Activated T-cell treated with anti-CD3 and anti-CD28 coated beads for 48 hours (primary cell): ENCODE measurements at regions not wholly inside any gene's neighbourhood (a gene's known extent, or its start where the extent isn't known, plus 50 kb on each side); places are given as distances from the start of the nearest gene placed in this dataset.
"Not testable (repeated sequence)": the region's sequence is repeated elsewhere in the genome, so short reads cannot be mapped to it uniquely, and the experiment has no call there.

ENCODE experiments used
- DNase-seq: peaks from one replicate; pipeline ENCODE4 v3.0.0-alpha.2; 2020; ENCODE audit warnings: low read depth

DNA sequence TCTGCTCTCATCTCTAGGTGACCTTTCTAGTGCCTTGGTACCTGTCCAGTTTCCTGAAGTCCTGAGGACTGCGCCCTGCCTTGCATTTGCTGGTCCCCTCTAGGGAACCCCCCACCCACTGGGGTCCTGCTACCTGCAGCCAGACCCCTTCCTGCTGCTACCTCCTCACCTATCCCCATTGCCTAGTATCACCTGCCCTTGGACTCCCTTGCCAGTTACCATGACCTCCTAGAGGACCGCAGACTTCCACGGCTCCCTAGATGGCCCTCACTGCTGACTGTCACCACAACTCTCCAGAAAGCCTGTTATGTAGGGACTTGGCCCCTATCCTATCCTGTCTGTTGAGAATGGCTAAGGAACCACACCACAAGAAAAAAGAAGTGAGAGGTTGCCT, 166.6 kb downstream of the EFNB1 start:
- DNase-seq: no peak

DNA sequence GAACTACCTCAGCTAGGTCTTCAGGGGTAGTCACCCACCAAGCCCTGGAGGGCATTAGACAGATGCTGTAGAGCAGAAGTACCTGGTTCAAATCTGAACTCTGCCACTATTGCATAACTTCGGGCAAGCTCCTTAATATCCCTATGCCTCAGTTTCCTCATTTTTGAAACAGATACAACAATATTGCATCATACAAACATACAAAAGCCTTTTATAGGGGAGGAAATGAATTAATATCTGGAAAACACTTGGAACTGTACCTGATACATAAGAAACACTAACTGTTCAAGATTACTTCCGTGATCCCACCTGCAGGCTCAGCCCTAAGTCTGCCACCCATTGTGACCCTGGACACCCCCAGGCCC, 166.1 kb downstream of the EFNB1 start:
- no peak for DNase-seq

DNA sequence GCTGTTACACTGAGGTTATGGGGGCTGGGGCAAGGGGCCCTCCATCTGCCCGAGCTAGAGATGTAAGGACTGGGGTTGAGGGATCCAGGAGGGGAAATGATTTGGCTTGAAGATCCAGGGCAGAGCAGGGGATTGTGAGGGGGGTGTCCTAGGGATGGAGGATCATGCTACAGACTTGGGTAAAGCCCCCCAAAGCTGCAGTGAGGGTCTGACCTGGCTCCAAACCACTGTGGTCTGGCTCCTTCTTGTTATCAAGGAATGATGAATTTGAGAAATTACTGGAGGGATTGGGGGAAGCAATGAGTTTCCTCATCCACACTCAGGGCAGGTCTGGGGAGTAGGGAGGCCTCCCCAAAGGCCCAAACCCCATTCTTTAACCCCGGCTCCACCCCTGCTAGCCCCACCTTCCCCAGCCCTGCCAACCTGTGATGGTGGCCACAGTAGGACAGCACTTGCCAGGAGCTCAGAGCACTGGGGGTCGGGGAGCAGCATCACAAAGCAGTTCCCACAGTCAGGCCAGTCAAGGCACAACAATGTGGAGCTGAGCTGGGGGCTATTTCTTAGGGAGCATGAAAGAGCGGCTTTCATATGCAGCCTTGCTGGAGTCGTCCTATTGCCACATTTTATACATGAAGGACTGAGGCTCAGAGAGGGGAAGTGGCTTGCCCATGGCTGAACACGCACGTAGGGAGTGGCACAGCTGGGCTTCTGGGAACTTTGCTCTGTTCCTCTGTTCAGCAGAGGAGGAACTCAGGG, 165.5 kb downstream of the EFNB1 start:
- DNase-seq: no peak

DNA sequence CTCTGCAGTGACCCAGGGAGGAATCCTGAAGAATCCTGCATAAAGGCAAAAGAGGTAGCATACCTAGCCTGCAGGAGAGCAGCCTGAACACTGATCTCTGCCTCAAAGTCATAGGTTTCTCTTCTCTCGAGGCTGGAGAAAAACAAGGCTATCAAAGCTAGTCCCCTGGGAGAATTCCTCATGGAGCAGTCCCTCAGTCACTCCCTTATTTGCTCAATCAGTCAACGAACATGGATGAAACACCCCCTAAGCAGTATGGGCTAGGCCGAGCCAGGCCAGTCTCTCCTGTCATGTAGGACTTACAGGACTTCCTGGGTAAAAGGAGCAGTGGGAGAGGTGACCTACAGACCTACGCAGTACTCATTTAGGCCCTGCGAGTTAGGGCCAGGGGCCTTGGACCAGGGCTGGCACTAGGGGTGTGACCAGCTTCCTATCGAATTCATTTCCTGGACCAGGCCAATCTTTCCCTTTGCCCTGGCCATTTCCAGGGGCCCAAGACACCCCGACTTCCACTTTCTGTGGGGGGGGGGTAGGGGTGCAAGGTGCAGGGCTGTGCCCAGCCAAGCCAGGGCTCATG, 164.1 kb downstream of the EFNB1 start:
- no peak for DNase-seq

DNA sequence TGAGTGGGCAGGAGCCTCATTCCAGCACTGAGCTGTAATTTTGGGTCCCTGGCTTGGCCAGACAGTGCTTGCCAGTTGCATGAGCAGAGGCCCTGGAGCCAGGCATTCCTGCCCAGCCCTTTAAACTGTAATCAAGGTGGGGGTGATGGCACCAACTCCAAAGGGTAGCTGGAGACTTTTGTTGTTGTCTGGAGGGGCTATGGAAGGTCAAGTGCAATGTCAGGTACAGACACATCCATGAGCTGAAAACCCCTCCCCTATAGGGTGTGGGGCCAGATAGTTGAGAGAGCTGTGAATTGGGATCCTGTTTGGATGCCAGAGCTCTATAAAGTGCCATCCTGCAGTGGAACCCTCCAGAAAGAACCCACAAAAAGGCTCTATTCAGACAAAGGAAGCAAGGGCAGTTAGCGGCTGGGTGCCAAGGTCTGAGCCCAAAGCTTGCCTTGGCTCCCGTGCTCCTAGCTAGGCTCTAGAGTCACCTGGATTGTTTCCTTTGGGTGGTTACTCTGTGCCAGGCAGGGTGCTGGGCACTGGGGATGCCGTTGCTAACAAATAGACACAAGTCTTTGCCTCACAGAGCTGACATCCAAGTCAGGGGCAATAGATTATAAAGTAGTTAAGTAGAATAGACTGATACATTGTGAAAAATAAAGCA, 163.0 kb downstream of the EFNB1 start:
- no peak for DNase-seq

DNA sequence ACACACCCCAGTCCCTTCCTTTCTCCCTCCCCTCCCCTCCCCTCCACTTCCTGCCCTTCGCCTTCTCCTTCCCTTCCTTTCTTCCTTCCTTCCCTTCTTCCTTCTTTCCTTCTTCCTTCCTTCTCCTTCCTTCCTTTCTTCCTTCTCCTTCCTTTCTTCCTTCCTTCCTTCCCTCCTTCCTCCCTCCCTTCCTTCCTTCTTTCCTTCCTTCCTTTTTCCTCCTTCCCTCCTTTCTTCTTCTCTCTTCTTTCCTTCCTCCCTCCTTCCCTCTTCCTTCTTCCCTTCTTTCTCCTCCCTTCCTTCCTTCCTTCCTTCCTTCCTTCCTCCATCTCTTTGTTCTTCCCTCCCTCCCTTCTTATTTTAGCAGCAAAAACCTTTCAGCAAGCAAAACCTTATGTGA, 162.1 kb downstream of the EFNB1 start:
- no peak for DNase-seq

DNA sequence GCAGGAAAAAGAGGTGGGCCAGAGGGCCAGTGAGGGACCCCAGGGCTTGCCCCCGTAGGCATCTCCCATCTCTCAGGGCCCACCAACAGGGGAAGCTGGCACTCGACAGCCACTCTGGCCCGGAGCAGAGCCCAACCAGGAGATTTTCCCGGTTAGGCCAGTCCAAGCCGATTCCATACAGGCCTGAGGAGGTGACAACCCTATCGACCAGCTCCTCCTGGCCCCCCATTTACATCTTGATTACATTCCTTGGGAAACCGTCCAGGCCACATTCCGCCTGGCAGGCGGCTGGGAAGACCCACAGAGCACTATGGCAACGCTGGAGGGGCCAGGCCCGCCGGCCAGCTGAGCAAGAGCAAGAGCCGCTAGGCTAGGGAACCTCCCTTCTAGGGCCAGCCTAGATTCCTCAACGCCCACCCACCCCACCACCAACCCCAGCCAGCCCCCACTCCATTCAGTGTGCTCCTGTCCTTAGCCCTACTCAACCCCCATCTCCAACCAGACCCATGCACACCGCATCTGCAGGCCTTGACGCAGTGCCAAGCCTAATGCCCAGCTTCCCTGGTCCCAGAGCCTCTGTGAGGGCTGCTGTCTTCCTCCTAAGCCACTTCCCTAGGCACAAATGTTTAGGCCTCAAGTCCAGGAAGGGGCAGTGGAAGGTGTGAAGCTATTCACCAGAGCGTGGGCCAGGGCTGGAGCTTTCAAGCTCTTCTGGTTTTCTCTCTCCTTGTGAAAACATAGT, 161.2 kb downstream of the EFNB1 start:
- DNase-seq: no peak

DNA sequence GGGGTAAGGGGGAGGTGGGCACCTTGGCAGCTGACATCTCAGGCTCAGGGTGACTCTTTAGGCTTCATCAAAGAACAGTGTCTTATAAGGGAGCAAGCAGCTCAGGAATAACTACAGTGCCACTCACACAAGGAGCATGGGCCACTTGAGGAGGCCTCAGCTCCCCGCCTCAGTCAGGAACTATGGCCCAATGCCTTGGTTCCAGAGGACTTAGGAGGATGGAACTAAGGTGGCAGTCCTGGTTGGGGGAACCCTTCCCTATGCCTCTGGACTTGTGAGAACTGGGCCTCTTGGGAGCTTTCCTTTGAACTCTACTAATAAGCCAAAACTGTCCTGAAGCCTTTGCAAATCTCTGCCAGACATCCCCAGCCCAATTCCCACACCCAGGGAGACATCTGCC, 160.6 kb downstream of the EFNB1 start:
- no peak for DNase-seq

DNA sequence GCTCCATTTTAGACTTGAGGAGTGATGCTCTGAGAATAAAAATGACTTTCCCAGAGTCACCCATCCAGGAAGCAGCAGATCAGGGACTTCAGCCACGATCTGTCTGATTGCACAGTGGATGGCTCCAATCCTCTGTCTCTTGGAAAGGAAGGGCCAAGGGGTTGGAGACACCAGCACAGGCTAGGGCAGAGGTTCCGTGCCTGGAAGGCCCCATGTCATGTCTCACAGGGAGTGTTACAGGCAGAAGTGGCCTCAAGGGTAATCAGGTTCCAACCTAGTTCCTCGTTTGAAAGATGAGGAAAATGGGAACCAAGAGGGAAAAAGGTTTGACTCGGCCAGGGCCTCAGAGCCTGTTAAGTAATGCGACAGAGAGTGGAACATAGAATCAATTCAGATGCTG, 160.0 kb downstream of the EFNB1 start:
- DNase-seq: no peak

DNA sequence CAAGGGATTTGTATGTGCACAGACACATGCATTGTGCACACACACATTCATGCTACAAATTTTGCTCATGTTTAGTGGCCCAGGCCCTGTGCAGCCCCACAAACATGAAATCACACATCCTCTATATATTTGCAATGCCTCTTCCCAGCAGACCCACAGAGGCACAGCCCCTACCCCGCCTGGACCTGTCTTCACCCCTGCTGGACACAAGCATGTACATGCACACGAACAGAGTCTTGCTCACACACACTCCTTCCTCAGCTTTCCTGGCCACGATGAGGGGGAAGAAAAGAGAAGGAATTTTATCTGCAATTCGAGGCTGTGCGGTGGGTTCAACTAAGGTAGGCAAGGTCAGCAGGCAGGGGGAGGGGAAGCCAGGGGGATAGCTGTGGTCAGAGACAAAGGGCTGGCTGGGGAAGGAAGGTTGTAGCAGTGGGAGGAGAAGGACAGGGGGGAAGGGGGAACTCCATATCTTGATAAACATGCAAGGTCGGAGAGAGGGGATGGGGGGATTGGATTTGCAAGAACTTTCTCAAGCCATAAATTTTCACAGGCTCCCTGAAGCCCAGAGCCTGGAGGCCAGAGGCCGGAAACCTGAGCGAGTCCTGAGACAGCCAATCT, 156.4 kb downstream of the EFNB1 start:
- no peak for DNase-seq

DNA sequence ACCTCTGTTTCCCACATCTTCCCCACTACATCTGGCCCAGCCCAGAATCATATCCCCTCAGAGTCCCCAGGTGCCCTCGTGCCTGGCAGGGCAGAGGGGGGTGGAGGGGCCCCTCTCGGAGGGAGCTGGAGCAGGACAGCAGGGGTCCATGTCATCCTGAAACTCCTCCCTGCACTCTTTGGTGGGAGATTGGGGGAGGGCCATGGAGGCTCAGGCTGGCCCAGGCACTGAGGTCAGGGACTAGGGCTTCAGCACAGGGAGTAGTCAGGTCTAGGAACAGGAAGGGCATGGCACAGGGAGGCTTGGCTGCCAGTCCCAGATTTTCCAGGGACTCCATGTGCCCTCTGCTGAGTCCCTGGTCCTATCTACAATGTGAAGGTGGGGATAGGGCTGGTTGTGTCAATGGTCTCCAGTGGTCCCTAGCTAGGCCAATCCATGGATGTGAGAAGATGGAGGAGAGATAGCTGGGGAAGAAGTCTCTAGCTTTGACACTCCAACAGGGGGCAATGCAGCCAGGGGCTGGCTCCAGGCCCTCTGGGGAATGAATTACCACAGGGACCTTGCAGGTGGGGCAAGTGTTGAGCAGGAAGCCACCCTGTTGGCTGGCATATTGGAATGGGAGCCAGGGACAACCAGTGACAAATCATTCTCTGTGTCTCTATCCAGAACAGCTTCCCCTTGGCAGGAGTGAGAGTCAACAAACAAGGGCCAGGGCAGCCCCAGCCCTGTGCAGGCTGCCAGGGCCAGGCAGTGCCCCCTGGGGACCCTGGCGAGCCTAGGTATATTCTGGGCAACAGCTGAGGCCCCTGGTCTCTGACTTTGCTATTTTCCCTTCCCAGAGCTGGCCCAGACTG, 154.4 kb downstream of the EFNB1 start:
- DNase-seq: no peak

DNA sequence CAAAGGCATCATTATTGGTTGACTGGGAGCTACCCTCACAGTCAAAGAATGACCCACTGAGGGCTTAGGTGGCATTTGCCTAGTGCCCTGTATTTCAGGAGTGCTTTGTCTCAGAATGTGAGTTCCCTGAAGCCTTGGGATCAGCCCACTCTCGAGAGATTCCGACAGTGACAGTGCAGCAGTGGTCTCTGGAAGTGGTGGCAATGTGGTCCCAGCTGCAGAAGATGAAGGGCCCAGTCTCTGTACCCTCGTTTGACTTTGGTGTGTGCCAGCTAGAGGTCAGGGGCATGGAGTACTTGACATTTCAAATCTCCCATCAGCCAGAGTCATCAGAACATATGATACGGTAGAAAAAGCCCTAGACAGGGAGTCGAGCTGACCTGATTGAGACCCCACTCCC, 153.7 kb downstream of the EFNB1 start:
- DNase-seq: no peak

DNA sequence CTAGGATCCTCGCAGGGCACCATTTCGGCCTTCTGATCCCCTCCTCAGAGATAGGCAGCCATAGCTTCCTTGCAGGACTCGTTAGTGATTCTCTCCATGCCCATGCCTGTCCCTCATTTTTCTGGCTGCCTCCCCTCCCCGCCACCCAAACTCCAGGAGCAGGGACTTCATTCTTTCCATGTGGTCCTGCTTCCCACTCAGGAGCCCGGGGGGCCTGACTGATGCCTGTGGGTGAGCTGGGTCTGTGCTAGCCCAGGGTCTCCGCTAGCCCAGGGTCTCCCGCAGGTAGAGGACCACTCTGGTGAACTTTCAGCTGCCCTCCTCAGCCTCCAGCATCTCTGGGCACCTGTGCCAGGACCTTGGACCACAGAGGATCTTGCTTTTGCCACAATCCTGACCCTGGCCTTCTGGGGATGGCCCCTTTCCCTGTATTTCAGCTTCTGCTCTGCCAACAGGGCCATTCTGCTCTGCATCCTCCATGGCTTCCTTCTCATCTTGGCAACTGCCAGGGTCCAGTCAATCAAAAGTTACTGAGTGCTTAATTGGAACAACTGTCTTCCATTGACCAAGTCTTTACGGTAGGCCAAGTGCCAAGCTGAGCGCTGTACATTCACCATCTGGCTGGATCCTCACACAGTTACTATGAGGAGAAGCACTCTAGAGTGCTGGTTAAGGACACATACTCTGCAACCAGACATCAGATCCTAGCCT, 152.2 kb downstream of the EFNB1 start:
- no peak for DNase-seq

DNA sequence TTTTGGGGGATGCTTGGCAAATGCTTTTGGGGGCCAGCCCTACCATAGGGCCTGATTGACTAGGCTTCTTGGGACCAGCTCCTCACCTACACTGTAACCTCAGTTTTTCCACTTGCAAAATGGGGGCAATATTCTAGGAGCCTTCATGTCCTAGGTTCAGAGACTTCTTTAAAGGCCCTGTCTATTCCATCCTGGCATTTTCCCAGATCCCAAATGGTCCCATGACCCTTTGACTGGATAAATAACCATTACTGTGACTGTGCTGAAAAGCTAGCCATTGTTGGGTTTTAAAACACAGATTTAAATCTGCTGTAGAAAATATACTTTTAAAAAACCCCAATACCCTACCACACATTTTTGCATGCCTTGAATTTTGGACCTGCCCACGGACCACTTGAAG, 149.8 kb downstream of the EFNB1 start:
- no peak for DNase-seq

DNA sequence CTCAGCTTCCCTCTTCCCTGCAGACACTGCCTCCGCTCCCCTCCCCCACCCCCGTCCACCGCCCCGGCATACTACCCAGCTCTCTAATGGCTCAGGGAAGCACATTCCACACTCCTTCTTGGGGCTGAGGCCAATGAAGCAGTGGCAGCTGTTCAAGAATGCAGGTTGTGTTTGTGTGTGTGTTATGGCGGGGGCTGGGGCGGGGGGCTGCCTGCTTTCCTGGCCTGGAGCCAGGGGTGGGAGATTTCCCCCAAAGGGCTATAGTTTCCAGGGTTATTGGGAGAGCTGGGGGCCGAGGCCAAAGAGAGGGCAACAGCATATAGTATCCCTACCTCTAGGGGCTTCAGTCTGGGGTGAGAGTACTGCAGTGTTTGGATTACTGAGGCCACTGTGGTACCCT, 149.4 kb downstream of the EFNB1 start:
- no peak for DNase-seq

DNA sequence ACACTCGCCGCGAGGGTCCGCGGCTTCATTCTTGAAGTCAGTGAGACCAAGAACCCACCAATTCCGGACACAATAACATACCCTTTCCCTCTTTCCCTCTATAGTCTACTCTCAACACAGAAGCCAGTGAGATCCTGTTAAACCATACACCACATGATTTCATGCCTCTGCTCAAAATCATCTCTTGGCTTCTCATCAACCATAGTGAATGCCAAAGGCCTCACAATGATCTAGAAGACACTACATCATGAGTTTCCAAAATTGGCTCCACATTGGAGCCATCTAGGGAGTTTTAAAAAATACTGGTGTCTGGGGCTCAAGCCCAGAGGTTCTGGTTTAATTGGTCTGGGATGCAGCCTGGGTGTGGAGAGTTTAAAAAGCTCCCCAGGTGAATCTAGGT, 124.5 kb downstream of the EFNB1 start:
- DNase-seq: no peak

DNA sequence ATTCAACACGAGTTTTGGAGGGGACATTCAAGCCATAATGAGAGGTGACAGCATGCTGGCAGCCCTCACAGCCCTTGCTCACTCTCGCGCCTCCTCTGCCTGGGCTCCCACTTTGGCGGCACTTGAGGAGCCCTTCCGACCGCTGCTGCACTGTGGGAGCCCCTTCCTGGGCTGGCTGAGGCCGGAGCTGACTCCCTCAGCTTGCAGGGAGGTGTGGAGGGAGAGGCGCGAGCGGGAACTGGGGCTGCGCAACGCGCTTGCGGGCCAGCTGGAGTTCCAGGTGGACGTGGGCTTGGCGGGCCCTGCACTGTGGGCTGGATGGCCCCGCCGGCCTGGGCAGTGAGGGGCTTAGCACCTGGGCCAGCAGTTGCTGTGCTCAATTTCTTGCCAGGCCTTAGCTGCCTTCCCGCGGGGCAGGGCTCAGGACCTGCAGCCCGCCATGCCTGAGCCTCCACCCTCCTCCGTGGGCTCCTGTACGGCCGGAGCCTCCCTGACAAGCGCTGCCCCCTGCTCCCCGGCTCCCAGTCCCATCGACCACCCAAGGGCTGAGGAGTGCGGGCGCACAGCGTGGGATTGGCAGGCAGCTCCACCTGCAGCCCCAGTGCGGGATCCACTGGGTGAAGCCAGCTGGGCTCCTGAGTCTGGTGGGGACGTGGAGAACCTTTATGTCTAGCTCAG, 123.3 kb downstream of the EFNB1 start:
- not testable (repeated sequence) for DNase-seq

DNA sequence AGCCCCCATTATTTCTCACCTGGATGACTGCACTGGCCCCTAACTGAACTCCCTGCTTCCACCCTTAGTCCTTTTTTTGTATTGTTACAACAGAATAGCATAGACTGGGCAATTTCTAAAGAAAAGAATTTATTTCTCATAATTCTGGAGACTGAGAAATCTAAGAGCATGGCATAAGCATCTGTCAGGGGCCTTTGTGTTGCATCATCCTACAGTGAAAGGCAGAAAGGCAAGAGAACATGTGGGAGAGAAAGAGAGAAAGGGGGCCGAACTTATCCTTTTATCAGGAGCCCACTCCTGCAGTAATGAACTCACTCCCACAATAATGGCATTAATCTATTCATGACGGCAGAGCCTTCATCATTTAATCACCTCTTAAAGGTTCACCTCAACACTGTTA, 122.1 kb downstream of the EFNB1 start:
- DNase-seq: no peak

DNA sequence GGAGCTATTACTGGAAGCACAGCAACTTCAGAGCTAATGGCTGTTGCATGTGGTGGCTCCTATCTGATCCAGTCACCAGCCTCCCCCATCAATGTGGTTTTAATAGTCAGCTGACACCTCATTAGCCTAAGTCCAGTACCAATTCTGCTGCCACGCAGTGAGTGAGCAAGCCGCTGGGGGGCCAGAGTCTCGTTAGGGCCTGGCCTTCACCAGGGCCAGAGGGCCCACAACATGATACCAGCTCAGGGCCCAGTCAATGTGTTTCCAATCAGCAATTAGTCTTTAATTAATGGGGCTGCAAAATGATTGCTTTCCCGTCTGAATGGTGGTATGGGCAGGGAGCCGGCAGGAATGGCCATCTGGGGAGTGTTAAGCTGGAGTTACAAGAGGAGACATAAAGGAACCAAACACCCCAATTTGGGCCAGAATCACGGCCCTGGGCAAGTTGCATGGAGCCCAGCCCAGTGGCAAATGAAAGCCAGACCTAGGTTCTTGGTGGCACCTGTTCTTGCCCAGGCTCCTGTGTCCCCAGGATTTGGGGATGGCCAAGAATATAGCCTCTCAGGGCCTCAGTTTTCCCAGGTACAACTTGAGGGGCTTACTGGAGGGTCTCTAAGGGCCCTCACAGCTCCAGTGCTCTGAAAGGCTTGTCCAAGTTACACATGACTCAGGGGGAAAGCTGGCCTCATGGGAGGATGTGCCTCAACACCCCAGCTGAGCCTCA, 119.2 kb downstream of the EFNB1 start:
- DNase-seq: no peak
